ENCODE measurements at regions not wholly inside any gene's neighbourhood (a gene's known extent, or its start where the extent isn't known, plus 50 kb on each side); places are given as distances from the start of the nearest gene placed in this dataset.

DNA sequence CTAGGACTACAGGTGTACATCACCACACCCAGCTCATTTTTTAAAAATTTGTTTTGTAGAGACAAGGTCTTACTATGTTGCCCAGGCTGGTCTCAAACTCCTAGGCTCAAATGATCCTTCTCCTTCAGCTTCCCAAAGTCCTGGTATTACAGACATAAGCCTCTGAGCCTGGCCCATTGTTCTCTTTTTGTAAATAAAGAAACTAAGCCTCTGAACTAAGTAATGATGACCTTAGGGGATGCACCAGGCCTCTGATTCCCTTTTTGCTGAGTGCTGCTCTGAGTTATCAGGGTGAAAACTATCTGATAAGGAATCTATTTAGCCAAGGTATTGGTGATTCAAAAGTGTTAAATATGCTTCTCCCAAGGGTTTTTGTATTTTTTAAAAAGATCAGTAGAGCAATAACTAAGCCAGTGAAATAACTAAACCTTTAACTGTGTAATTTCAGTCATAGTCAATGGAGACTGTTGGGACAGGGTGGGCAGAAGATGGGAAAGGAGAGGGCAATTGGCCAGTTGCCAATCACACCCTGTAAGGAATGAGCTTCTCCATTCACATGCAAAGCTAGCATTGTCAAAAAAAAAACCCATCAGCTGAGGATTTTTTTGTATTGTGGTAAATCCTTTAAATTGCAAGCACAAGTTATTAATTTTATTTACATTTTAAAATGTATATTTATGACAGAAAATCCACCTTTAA, 194.8 kb upstream of the PFN2 start:
- Histone ChIP-seq H3K9ac (ENCODE audit: low read length) (no peak overlapping the region), H3K9me2 (replicated peaks; ENCODE audit: insufficient read depth, low read length) (no peaks in the 10 kb centered on the region), H3K27me3 (replicated peaks; ENCODE audit: insufficient read depth, low read length) (no peaks in the 10 kb centered on the region), H3K36me3 (replicated peaks; ENCODE audit: insufficient read depth, low read length) (no peaks in the 10 kb centered on the region), H3K79me2 (ENCODE audit: low read length) (no peaks in the 10 kb centered on the region), H3K4me1 (ENCODE audit: low read length) (no peaks in the 10 kb centered on the region), H2AFZ (ENCODE audit: low read length) (no peak overlapping the region), H3K9me3 (replicated peaks; ENCODE audit: insufficient read depth, low read length) (no peaks in the 10 kb centered on the region), H4K20me1 (ENCODE audit: insufficient read depth, low read length) (no peaks in the 10 kb centered on the region), H3F3A (ENCODE audit: insufficient read depth, low read length) (no peaks in the 10 kb centered on the region), H3K4me2 (ENCODE audit: low read depth, low read length) (no peak overlapping the region), H3K4me3 (ENCODE audit: low read length) (no peak overlapping the region), H3K27ac (ENCODE audit: low read length) (no peak overlapping the region)
- no peak for DNase-seq
- TF ChIP-seq EZH2phosphoT487 (IDR thresholded peaks at IDR 0.05; ENCODE audit: low read length) (no peak), EZH2 (optimal IDR thresholded peaks at IDR 0.05; ENCODE audit: low read depth, low read length) (no peak)
- TF ChIP-seq, protein P1, sequence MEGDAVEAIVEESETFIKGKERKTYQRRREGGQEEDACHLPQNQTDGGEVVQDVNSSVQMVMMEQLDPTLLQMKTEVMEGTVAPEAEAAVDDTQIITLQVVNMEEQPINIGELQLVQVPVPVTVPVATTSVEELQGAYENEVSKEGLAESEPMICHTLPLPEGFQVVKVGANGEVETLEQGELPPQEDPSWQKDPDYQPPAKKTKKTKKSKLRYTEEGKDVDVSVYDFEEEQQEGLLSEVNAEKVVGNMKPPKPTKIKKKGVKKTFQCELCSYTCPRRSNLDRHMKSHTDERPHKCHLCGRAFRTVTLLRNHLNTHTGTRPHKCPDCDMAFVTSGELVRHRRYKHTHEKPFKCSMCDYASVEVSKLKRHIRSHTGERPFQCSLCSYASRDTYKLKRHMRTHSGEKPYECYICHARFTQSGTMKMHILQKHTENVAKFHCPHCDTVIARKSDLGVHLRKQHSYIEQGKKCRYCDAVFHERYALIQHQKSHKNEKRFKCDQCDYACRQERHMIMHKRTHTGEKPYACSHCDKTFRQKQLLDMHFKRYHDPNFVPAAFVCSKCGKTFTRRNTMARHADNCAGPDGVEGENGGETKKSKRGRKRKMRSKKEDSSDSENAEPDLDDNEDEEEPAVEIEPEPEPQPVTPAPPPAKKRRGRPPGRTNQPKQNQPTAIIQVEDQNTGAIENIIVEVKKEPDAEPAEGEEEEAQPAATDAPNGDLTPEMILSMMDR (IDR thresholded peaks at IDR 0.05; ENCODE audit: low read length) = no peak

DNA sequence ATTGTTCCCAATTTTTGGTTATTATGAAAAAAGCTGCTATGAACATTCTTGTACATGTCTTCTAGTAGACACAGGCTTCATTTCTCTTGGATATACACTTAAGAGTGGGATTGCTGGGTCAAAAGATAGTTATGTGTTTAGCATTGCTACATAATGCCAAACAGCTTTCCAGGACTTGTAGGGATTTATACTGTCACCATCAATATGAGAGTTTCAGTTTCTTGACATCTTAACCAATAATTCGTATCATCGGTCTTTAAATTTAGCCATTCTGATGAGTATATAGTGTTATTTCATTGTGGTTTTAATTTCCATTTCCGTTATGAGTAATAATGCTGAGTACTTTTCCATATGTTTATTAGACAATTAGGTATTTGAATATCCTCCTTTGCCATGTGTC, 190.3 kb upstream of the PFN2 start:
- Histone ChIP-seq H4K20me1 (ENCODE audit: insufficient read depth, low read length) (no peaks in the 10 kb centered on the region), H3K9me3 (replicated peaks; ENCODE audit: insufficient read depth, low read length) (no peaks in the 10 kb centered on the region), H3F3A (ENCODE audit: insufficient read depth, low read length) (no peaks in the 10 kb centered on the region), H3K4me2 (ENCODE audit: low read depth, low read length) (no peak overlapping the region), H3K4me1 (ENCODE audit: low read length) (no peaks in the 10 kb centered on the region), H3K36me3 (replicated peaks; ENCODE audit: insufficient read depth, low read length) (no peaks in the 10 kb centered on the region), H3K9me2 (replicated peaks; ENCODE audit: insufficient read depth, low read length) (no peaks in the 10 kb centered on the region), H3K79me2 (ENCODE audit: low read length) (no peaks in the 10 kb centered on the region), H3K9ac (ENCODE audit: low read length) (no peak overlapping the region), H3K4me3 (ENCODE audit: low read length) (no peak overlapping the region), H2AFZ (ENCODE audit: low read length) (no peak overlapping the region), H3K27ac (ENCODE audit: low read length) (no peak overlapping the region), H3K27me3 (replicated peaks; ENCODE audit: insufficient read depth, low read length) (no peaks in the 10 kb centered on the region)
- no peak for DNase-seq
- TF ChIP-seq, protein P1 (IDR thresholded peaks at IDR 0.05; ENCODE audit: low read length) = no peak
- TF ChIP-seq EZH2phosphoT487 (IDR thresholded peaks at IDR 0.05; ENCODE audit: low read length) (no peak), EZH2 (optimal IDR thresholded peaks at IDR 0.05; ENCODE audit: low read depth, low read length) (no peak)

DNA sequence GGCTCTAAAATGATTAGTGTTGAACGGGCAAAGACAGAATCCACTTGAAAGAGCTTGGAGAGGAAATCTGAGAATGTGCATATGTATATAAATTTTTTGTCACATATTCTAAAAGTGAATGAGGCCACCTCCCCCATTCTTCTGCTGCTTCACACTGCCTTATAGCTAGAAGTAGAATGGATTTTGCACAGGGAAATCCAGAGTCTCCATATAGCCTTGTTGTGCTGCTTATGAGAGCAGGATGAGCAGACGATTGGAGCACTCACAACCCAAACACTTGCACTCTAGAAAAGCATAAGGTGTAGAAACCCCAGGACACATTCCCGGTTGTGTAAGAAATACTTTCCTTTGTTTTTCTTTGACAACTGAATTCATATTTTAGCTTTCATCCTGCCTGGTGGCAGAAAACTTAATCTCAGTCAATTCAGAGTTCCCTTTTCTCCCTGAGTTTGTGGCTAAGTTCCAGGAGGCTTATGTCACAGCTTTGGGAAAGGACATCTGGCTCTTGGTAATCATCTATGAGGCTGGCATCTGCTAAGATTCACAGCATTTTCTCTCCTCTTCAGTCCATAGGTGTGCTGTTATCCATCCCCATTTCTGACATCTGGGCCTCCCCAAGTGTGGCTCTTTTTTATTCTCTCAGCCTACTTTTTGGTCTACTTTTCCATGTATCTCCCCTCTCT, 188.4 kb upstream of the PFN2 start:
- H3F3A ChIP-seq (ENCODE audit: insufficient read depth, low read length) = no peaks in the 10 kb centered on the region
- H3K4me2 ChIP-seq (ENCODE audit: low read depth, low read length) = no peak overlapping the region
- H3K79me2 ChIP-seq (ENCODE audit: low read length) = no peaks in the 10 kb centered on the region
- H3K27me3 ChIP-seq (replicated peaks; ENCODE audit: insufficient read depth, low read length) = no peaks in the 10 kb centered on the region
- H3K27ac ChIP-seq (ENCODE audit: low read length) = no peak overlapping the region
- TF ChIP-seq, protein P1 (IDR thresholded peaks at IDR 0.05; ENCODE audit: low read length) = no peak
- TF ChIP-seq EZH2 (optimal IDR thresholded peaks at IDR 0.05; ENCODE audit: low read depth, low read length) = no peak
- no peak for TF ChIP-seq EZH2phosphoT487 (IDR thresholded peaks at IDR 0.05; ENCODE audit: low read length)
- H3K4me1 ChIP-seq (ENCODE audit: low read length) = no peaks in the 10 kb centered on the region
- no peaks in the 10 kb centered on the region for H3K9me2 ChIP-seq (replicated peaks; ENCODE audit: insufficient read depth, low read length)
- H3K36me3 ChIP-seq (replicated peaks; ENCODE audit: insufficient read depth, low read length) = no peaks in the 10 kb centered on the region
- H2AFZ ChIP-seq (ENCODE audit: low read length) = no peak overlapping the region
- H3K9me3 ChIP-seq (replicated peaks; ENCODE audit: insufficient read depth, low read length) = no peaks in the 10 kb centered on the region
- DNase-seq = no peak
- H3K4me3 ChIP-seq (ENCODE audit: low read length) = no peak overlapping the region
- H3K9ac ChIP-seq (ENCODE audit: low read length) = no peak overlapping the region
- no peaks in the 10 kb centered on the region for H4K20me1 ChIP-seq (ENCODE audit: insufficient read depth, low read length)
